GM19467 (cell line): ENCODE measurements at regions not wholly inside any gene's neighbourhood (a gene's known extent, or its start where the extent isn't known, plus 50 kb on each side); places are given as distances from the start of the nearest gene placed in this dataset.
"Not testable (repeated sequence)": the region's sequence is repeated elsewhere in the genome, so short reads cannot be mapped to it uniquely, and the experiment has no call there.

Experiments
- ATAC-seq: cut with Tn5 transposase; IDR thresholded peaks from one replicate; pipeline ENCODE4 v1.9.1; 2021; ENCODE audit warnings: mild to moderate bottlenecking, moderate library complexity; ENCODE audit not compliant: unreplicated experiment

- ATAC-seq: no peak
These were observed 220.4 kb upstream of the SLC35G4 start for GRCh38 chr18:11388755-11389680.

- no peak for ATAC-seq
These were observed 221.5 kb upstream of the SLC35G4 start for GRCh38 chr18:11387880-11388279.

- ATAC-seq: no peak
These were observed 226.0 kb upstream of the SLC35G4 start for GRCh38 chr18:11383381-11383780.

DNA sequence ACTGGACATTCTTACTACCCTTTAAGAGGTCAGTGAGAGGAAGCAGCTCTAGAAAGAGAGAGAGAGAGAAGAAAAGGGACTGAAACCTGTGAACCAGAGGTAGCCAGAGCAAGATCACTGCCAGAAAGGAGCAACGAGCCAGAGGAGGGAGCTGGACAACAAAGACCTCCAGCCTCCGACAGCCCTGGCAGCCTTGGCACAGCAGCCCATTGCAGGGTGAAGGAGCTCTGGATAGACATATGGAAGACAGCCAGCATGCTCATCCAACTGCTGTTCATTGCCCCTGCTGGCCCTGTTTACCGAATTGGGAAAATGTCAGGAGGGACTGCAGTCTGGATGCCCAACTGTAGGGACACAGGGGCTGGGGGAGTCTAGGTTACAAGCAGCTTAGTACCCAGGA, 228.4 kb upstream of the SLC35G4 start:
- no peak for ATAC-seq

DNA sequence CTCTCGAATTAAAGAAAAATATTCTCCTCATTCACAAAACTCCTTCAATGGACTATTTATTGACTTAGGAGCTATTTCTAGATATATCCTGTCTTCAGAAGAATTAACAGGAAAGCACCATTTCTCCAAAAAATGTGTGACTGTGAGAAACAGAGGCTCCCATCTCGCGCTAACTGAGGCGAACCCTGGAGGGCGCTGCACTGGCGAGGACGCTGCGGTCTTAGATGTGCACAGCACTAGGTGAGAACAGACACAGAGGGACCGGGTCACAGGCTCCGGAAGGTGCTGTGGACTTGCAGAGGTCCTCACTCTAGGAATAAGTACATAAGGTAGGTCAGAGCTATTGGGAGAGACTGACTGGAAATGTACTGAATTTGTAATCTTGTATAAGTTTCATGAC, 229.7 kb upstream of the SLC35G4 start:
- ATAC-seq: no peak

DNA sequence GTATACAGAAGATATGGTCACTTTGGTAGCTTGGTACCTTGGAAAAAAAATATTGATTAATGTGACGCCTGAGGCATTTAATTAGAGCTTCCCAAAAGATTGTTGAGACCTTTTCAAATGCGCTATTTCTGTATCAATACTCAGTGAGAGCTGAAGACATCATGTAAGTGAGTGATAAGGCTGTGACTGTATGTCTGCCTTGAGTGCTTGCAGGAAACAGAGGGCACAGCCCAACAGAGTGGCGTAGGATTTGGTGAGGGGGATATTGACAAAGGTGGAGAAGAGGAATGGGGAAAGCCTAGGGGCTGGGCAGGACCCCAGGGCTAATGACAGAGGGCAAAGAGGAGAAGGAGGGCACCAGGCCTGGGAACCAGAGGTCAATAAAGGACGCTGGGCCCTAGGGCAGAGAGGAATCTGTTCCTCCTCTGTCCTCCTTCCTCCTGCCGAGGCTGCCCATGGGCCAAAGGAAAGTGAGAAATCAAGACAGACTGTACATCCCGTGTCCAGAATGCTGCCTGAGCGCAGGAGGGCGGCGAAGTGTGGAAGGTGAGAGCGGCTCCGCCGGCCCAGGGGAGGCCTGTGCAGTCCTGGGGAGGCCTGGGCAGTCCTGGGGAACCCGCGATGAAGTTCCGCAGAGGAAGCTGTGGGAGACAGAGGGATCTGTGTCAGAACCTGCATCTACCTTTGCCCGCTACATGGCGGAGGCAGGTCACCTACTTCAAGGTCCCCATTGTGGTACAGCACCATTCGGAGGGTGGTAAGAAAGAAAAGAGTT, 228.6 kb upstream of the PIEZO2 start:
- no peak for ATAC-seq

DNA sequence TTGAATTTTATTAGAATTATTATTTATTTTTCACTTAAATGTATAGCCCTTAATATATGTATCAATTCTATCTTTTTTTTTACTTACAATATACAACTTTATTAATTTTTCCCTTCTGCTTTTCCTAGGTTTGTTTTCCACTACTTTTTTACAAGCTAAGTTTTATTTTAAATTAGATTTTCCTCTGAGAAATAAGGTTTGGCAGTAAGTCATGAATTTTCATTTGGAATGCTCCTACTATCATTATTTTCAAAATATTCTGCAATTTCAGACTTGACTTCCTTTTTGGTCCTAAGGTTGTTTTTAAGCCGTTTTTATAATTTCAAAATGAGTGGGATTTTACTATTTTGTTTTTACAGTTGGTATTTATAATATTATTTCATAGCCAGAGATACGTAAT, 222.8 kb upstream of the PIEZO2 start:
- no peak for ATAC-seq

- no peak for ATAC-seq
These were observed 220.2 kb upstream of the PIEZO2 start for GRCh38 chr18:11369556-11369955.

DNA sequence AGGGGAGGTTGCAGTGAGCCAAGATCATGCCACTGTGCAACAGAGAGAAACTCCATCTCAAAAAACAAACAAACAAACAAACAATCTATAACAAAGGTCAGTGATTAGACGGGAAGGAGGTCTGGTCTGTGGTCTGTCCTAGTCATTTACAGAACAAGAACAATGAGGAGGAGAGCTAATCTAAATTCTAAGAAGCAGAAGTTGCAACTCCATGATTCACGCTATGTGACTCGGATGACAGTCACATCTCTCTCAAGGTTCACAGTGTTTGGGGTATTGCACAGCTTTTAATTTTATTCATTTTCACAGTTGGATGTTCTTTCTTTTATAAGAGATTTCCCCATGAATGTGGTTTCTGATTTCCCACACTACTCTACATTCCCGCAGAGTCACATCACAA, 218.7 kb upstream of the PIEZO2 start:
- no peak for ATAC-seq

DNA sequence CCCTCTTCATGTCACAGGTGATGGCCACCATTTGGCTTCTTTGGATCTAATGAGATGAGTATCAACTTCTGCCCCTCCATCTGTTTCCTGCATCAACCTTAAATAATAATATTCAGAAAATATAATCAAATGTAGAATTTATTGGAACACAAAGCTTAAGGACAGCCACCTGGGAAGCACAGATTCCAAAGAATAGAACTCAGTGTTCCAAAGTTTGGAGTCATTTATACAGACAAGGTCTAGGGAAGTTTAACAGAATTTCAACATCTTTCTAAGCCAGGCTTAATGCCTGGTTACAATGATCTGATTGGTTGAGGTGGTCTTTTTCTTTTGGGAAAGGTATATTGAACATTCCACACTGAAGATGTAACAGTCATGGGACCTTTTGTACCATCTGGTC, 218.0 kb upstream of the PIEZO2 start:
- ATAC-seq: no peak

- ATAC-seq: no peak
These were observed 217.0 kb upstream of the PIEZO2 start for GRCh38 chr18:11366410-11366809.

- no peak for ATAC-seq
These were observed 213.5 kb upstream of the PIEZO2 start for GRCh38 chr18:11362856-11363255.

DNA sequence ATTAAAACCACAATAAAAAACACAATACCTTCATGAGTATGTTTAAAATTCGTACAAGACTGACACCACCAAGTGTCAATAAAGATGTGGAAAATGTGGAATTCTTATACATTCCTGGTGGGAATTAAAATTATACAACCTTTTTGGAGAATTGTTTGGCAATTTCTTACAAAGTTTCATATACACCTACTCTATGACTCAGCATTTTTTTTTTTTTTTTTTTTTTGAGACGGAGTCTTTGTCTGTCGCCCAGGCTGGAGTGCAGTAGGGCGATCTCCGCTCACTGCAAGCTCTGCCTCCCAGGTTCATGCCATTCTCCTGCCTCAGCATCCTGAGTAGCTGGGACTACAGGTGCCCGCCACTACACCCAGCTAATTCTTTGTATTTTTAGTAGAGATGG, 212.5 kb upstream of the PIEZO2 start:
- ATAC-seq: not testable (repeated sequence)

DNA sequence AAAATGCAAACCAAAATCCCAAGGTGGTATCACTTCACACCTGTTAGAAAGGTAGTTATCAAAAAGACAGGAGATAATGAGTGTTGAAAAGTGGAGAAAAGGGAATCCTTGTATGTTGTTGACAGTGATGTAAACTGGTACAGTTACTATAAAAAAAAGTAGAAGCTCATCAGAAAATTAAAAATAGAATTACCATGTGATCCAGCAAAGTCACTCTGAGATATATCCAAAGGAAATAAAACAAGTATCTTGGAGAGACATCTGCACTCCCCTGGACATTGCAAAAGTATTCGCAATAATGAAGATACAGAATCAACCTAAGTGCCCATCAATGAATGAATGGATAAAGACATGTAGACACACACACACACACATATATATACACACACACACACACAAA, 208.3 kb upstream of the PIEZO2 start:
- no peak for ATAC-seq

- not testable (repeated sequence) for ATAC-seq
These were observed 195.2 kb upstream of the PIEZO2 start for GRCh38 chr18:11344576-11344975.

- no peak for ATAC-seq
These were observed 193.7 kb upstream of the PIEZO2 start for GRCh38 chr18:11343096-11343495.

DNA sequence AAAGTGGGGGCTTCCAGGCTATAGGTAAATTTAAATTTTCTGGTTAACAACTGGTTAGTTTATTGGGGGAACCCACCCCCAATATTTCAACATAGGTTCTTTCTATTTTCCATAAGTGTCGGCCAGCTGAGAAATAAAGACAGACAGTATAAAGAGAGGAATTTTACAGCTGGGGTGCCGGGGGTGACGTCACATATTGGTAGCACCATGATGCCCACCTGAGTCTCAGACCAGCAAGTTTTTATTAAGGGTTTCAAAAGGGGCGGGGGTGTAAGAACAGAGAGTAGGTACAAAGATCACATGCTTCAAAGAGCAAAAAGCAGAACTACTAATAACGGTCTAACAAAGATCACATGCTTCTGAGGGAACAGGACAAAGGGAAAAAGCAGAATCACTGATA, 192.7 kb upstream of the PIEZO2 start:
- not testable (repeated sequence) for ATAC-seq

DNA sequence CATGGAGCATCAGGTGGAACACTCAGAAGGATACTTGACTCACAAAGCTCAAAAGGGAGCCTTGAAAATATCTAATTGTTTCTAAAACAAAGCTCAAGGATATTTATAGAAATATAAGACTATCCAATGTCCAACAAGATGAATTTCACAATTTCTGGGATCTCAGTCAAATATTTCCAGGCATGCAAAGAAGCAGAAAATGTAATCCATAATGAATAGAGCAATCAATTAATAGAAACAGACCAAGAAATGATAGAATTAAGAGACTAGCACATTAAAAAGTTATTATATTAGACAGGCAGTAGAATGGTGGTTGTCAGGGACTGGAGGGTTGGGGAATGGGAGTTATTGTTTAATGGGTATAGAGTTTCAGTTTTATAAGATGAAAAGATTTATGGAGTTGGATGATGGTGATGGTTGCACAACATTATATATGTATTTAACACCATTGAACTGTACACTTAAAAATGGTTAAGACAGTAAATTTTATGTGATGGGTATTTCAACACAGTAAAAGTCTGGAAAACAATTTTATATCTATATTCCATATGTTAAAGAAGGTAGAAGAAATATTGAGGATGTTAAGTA, 189.9 kb upstream of the PIEZO2 start:
- no peak for ATAC-seq

DNA sequence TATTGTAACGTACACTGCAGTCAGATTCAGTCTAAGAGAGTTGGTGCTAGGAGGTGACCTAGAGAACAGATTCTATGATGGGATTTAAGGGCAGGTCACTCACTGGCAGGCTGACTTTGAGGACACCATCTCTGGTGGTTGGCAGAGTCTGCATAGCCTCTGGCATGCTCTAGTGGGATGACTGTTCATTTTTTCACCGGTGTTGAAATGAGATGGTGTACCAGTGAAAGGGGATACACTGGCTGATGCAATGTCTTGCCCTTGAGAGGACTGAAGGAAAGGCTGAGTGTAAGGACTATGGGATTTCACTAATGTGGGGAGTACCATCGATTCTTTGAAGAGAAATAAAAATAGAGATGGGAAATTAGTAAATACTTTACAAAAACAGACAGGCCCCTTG, 186.9 kb upstream of the PIEZO2 start:
- ATAC-seq: no peak

GRCh38 chr18:11327391-11328009, 178.1 kb upstream of the PIEZO2 start:
- ATAC-seq: no peak
